A549 (cell line): ENCODE measurements at regions not wholly inside any gene's neighbourhood (a gene's known extent, or its start where the extent isn't known, plus 50 kb on each side); places are given as distances from the start of the nearest gene placed in this dataset.

Experiments used
- BHLHE40 ChIP-seq: IDR thresholded peaks from 2 replicates; pipeline ENCODE4 v1.6.1; 2012; ENCODE audit warnings: low read depth, low read length, inconsistent platforms
- CEBPB ChIP-seq, 2 experiments: fragments of >200 bp in 1 of 2; sonication (Bioruptor Twin) in 1 of 2; formaldehyde crosslinking in 1 of 2; IDR thresholded peaks; 2 replicates each; pipeline ENCODE4 v1.6.1; 2012 to 2016
- CHD4 ChIP-seq: fragments of 200-600 bp; sonication (generic); IDR thresholded peaks from 2 replicates; pipeline ENCODE4 v1.6.1; 2016; ENCODE audit warnings: antibody characterized with exemption, mild to moderate bottlenecking, borderline replicate concordance
- JUN ChIP-seq, 2 experiments: fragments of >200 bp; sonication (Bioruptor Twin); formaldehyde crosslinking; IDR thresholded peaks; 2 replicates in 1 of 2; 3 replicates in 1 of 2; pipeline ENCODE4 v1.6.1; 2016 to 2017
- KDM1A ChIP-seq: fragments of 200-600 bp; sonication (generic); IDR thresholded peaks from 2 replicates; pipeline ENCODE4 v1.6.1; 2016; ENCODE audit warnings: low read depth, mild to moderate bottlenecking
- KDM5A ChIP-seq: fragments of 200-600 bp; sonication (generic); IDR thresholded peaks from 2 replicates; pipeline ENCODE4 v1.6.1; 2016; ENCODE audit warnings: antibody characterized with exemption, mild to moderate bottlenecking
- POLR2A ChIP-seq: IDR thresholded peaks from 2 replicates; pipeline ENCODE4 v1.6.1; 2012; ENCODE audit warnings: mild to moderate bottlenecking, low read length
- RCOR1 ChIP-seq: fragments of 150-350 bp; IDR thresholded peaks from 2 replicates; pipeline ENCODE4 v1.6.1; 2014; ENCODE audit warnings: antibody characterized with exemption, low read length, low read depth
- RFX5 ChIP-seq: fragments of 450-650 bp; IDR thresholded peaks from 2 replicates; pipeline ENCODE4 v1.7.1; 2014; ENCODE audit warnings: antibody characterized with exemption, mild to moderate bottlenecking, moderate library complexity
- TP53 ChIP-seq: fragments of 250-450 bp; sonication (Bioruptor Pico); IDR thresholded peaks from 2 replicates; pipeline ENCODE4 v1.5.0; 2021; ENCODE audit warnings: mild to moderate bottlenecking, moderate library complexity
- TF ChIP-seq, protein P1 (sequence below): fragments of >200 bp; sonication (Bioruptor Twin); formaldehyde crosslinking; IDR thresholded peaks from 3 replicates; pipeline ENCODE4 v1.5.1; 2016
- TF ChIP-seq, protein P2 (sequence below): IDR thresholded peaks from 2 replicates; pipeline ENCODE4 v1.6.1; 2012
- TF ChIP-seq, protein P3 (sequence below): fragments of 450-650 bp; IDR thresholded peaks from 2 replicates; pipeline ENCODE4 v1.6.1; 2014; ENCODE audit warnings: antibody characterized with exemption
- TF ChIP-seq, protein P4 (sequence below): IDR thresholded peaks from 2 replicates; pipeline ENCODE4 v1.6.1; 2012

DNA sequence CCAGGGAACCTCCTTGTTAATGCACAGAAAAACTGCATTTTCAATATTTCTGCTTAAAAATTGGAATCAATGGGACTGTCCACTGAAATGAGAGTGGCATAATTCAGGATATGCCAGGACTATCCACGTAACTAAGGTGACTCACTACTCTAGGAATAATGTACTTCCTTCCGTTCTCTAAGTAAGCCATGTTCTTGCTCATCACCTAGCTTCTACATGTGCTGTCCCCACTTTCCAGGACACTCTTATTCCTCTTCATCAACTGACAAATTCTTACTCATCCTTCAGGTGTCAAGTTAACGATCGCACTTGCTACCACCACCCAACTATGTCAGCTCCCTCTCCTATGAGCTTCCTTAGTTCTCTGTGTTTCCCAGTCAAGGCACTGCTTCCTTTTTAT is 342.8 kb upstream of the F9 start:
- TF ChIP-seq TP53 (CRISPR knock-in tag) (no peak), CHD4 (no peak), RCOR1 (no peak), JUN (IDR thresholded peaks at IDR 0.05) (no peak), CEBPB (IDR thresholded peaks at IDR 0.05) (no peak), KDM5A (no peak), RFX5 (no peak), BHLHE40 (no peak), KDM1A (no peak), POLR2A (no peak)
- TF ChIP-seq, protein P1, sequence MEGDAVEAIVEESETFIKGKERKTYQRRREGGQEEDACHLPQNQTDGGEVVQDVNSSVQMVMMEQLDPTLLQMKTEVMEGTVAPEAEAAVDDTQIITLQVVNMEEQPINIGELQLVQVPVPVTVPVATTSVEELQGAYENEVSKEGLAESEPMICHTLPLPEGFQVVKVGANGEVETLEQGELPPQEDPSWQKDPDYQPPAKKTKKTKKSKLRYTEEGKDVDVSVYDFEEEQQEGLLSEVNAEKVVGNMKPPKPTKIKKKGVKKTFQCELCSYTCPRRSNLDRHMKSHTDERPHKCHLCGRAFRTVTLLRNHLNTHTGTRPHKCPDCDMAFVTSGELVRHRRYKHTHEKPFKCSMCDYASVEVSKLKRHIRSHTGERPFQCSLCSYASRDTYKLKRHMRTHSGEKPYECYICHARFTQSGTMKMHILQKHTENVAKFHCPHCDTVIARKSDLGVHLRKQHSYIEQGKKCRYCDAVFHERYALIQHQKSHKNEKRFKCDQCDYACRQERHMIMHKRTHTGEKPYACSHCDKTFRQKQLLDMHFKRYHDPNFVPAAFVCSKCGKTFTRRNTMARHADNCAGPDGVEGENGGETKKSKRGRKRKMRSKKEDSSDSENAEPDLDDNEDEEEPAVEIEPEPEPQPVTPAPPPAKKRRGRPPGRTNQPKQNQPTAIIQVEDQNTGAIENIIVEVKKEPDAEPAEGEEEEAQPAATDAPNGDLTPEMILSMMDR = no peak
- TF ChIP-seq, protein P2, sequence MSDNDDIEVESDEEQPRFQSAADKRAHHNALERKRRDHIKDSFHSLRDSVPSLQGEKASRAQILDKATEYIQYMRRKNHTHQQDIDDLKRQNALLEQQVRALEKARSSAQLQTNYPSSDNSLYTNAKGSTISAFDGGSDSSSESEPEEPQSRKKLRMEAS = no peak
- TF ChIP-seq, protein P3, sequence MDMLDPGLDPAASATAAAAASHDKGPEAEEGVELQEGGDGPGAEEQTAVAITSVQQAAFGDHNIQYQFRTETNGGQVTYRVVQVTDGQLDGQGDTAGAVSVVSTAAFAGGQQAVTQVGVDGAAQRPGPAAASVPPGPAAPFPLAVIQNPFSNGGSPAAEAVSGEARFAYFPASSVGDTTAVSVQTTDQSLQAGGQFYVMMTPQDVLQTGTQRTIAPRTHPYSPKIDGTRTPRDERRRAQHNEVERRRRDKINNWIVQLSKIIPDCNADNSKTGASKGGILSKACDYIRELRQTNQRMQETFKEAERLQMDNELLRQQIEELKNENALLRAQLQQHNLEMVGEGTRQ = no peak
- TF ChIP-seq, protein P4, sequence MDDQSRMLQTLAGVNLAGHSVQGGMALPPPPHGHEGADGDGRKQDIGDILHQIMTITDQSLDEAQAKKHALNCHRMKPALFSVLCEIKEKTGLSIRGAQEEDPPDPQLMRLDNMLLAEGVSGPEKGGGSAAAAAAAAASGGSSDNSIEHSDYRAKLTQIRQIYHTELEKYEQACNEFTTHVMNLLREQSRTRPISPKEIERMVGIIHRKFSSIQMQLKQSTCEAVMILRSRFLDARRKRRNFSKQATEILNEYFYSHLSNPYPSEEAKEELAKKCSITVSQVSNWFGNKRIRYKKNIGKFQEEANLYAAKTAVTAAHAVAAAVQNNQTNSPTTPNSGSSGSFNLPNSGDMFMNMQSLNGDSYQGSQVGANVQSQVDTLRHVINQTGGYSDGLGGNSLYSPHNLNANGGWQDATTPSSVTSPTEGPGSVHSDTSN = no peak
